ENCODE measurements at regions not wholly inside any gene's neighbourhood (a gene's known extent, or its start where the extent isn't known, plus 50 kb on each side); places are given as distances from the start of the nearest gene placed in this dataset.

DNA sequence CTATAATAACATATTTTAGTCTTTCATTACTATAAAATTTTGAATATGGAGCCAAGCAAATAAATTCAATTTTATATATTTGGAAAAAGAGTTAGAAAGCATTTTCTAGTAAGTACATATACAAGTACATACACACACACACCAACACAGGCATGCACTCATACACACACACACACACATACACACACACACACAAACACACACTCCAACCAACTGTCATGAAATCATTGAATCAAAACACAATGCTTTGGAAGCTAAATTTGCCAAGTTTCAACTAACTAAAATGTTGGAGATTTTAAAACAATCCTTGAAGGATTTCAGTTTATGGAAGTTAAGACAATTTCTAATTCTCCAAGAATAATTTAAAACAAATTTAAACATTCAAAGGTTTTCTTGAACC, 283.2 kb downstream of the TAF11L14 start:
- intact Hi-C loops (cut with DNase I; ENCODE audit: low total_unique reads): no loop called here
- no peaks in the 10 kb centered on the region for H3K4me1 ChIP-seq
- no peaks in the 10 kb centered on the region for H3K9me3 ChIP-seq
- no peaks in the 10 kb centered on the region for H3K27me3 ChIP-seq
- no peak for DNase-seq (ENCODE audit: low spot score in 2 of 2)
- H3K36me3 ChIP-seq: no peaks in the 10 kb centered on the region
- H3K27ac ChIP-seq: no peak overlapping the region
- H3K4me3 ChIP-seq: no peak overlapping the region
- TF ChIP-seq, protein P1, sequence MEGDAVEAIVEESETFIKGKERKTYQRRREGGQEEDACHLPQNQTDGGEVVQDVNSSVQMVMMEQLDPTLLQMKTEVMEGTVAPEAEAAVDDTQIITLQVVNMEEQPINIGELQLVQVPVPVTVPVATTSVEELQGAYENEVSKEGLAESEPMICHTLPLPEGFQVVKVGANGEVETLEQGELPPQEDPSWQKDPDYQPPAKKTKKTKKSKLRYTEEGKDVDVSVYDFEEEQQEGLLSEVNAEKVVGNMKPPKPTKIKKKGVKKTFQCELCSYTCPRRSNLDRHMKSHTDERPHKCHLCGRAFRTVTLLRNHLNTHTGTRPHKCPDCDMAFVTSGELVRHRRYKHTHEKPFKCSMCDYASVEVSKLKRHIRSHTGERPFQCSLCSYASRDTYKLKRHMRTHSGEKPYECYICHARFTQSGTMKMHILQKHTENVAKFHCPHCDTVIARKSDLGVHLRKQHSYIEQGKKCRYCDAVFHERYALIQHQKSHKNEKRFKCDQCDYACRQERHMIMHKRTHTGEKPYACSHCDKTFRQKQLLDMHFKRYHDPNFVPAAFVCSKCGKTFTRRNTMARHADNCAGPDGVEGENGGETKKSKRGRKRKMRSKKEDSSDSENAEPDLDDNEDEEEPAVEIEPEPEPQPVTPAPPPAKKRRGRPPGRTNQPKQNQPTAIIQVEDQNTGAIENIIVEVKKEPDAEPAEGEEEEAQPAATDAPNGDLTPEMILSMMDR (IDR thresholded peaks at IDR 0.05): no peak
- TF ChIP-seq POLR2AphosphoS5 (IDR thresholded peaks at IDR 0.05) (no peak), POLR2A (IDR thresholded peaks at IDR 0.05) (no peak)

DNA sequence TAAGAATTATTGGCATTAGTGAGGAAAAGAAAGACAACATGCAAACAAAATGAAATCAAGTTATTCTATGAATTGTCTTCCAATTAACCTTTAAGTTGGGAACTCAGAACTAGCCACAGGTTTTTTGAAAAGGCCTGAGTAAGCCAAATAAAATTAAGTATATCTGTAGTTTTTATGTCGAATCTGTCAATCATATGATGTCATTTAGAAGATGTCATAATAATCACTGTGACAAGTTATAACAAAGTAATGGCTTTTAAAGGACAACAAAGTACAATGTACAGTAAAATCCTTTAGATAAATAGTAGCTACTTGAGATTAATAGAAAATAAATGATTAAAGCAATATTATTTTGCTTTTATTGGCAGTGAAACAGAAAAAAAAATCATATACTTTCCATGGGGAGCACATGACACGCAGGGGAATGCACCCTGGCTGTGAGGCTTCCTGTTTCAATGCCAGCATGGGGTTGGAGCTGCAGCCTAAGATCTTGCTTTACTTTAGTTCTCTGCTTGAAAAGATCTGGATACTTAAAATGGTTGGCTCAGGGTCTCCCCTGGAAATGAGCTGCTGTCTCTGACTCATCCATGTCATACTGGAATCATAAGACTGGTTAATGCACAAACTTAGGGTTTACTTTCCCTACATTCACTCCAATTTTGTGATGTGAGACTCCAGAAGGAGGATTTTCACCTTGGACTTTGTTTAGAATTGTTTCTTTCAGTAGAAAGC, 284.3 kb downstream of the TAF11L14 start:
- DNase-seq (ENCODE audit: low spot score in 2 of 2): no peak

DNA sequence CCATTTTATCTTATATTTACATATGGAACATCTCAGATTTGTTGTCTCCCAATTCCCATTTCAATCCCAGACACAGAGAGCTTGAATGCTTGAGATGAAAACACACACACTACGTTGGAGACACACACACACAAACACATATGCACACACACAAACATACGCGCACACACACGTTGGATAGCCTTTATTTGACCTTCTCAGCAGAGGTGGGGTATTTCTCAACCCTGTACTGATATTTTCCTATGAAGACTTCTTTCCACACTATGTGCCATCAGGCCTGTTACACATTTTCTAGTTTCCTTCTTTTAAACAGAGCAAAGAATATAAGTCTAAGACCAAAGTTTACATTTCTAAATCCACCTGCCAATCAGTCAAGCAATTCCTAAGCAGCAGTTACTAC, 291.0 kb downstream of the TAF11L14 start:
- Histone ChIP-seq H3K4me1 (no peaks in the 10 kb centered on the region), H3K9me3 (no peaks in the 10 kb centered on the region), H3K4me3 (no peak overlapping the region), H3K27ac (no peak overlapping the region), H3K36me3 (no peaks in the 10 kb centered on the region), H3K27me3 (no peaks in the 10 kb centered on the region)
- no peak for DNase-seq (ENCODE audit: low spot score in 2 of 2)
- TF ChIP-seq POLR2AphosphoS5 (IDR thresholded peaks at IDR 0.05) (no peak), POLR2A (IDR thresholded peaks at IDR 0.05) (no peak)
- TF ChIP-seq, protein P1 (IDR thresholded peaks at IDR 0.05): no peak
- intact Hi-C loops (cut with DNase I; ENCODE audit: low total_unique reads): no loop called here

More for the DNA sequence above, 284.3 kb downstream of the TAF11L14 start:
- intact Hi-C loops (cut with DNase I; ENCODE audit: low total_unique reads): no loop called here
- Histone ChIP-seq H3K27me3 (no peaks in the 10 kb centered on the region), H3K27ac (no peak overlapping the region), H3K4me3 (no peak overlapping the region), H3K4me1 (no peaks in the 10 kb centered on the region), H3K9me3 (no peaks in the 10 kb centered on the region), H3K36me3 (no peaks in the 10 kb centered on the region)
- TF ChIP-seq POLR2A (IDR thresholded peaks at IDR 0.05) (no peak), POLR2AphosphoS5 (IDR thresholded peaks at IDR 0.05) (no peak)
- TF ChIP-seq, protein P1 (IDR thresholded peaks at IDR 0.05): no peak

DNA sequence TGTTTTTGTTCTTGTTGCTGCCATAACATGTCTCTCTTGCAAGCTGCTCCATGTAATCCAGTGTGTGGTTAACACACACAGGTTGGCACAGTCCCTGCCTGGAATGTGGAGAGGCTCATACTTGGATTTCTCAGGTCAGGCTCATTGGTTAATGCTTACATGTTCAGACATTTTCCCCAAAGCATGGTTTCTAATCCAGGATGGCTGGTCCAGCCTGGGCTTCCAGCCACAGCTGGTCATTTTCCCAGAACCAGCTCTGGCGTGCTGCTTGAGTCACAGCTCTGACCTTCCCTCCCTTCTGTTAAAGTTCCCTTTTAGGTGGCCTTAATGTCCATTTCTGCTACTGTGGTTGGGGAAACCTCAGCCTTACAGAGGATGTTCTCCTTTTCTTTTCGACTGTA, 294.3 kb downstream of the TAF11L14 start:
- H3K36me3 ChIP-seq: no peaks in the 10 kb centered on the region
- no peak for TF ChIP-seq POLR2A (IDR thresholded peaks at IDR 0.05)
- TF ChIP-seq, protein P1 (IDR thresholded peaks at IDR 0.05): no peak
- TF ChIP-seq POLR2AphosphoS5 (IDR thresholded peaks at IDR 0.05): no peak
- peak in 1 of 2 donors; percentile 51 for DNase-seq (ENCODE audit: low spot score in 2 of 2)
- no peak overlapping the region for H3K4me3 ChIP-seq
- intact Hi-C loops (cut with DNase I; ENCODE audit: low total_unique reads): no loop called here
- H3K4me1 ChIP-seq: no peaks in the 10 kb centered on the region
- peaks cover 0 to 7% of the 10 kb centered on the region in 2 donors for H3K9me3 ChIP-seq
- H3K27me3 ChIP-seq: no peaks in the 10 kb centered on the region
- peak overlapping the region in 1 of 2 donors; percentile 20 for H3K27ac ChIP-seq

DNA sequence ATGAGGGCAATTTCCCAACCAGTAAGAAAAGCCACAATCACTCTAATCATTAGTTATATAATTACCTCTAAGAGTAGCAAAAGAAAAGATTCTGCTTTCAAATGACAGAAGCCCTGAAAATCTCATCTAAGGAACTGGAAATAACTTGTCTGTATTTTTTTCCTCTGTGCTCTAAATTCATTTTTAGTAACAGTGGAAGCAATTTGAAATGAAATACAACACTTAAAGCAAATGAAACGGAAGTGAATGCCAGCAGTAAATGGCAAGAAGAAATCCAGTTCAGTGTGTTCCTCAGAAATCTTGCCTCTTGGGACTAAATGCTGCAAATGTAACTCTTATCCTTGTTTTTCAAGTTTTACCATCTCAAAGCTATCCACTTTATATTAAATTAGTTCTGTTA, 294.9 kb downstream of the TAF11L14 start:
- Histone ChIP-seq H3K9me3 (peaks cover 3 to 13% of the 10 kb centered on the region in 2 donors), H3K36me3 (no peaks in the 10 kb centered on the region), H3K4me3 (no peak overlapping the region), H3K27ac (no peak overlapping the region), H3K4me1 (no peaks in the 10 kb centered on the region), H3K27me3 (no peaks in the 10 kb centered on the region)
- intact Hi-C loops (cut with DNase I; ENCODE audit: low total_unique reads): no loop called here
- TF ChIP-seq, protein P1 (IDR thresholded peaks at IDR 0.05): no peak
- no peak for TF ChIP-seq POLR2AphosphoS5 (IDR thresholded peaks at IDR 0.05)
- no peak for TF ChIP-seq POLR2A (IDR thresholded peaks at IDR 0.05)
- DNase-seq (ENCODE audit: low spot score in 2 of 2): no peak

Measured in breast epithelium (tissue), 4 donors.